Endodermal cell (in vitro differentiated cells): ENCODE measurements at regions not wholly inside any gene's neighbourhood (a gene's known extent, or its start where the extent isn't known, plus 50 kb on each side); places are given as distances from the start of the nearest gene placed in this dataset.
"Not testable (repeated sequence)": the region's sequence is repeated elsewhere in the genome, so short reads cannot be mapped to it uniquely, and the experiment has no call there.

Source experiments
- DNase-seq: peaks from one replicate; pipeline ENCODE4 v3.0.0-alpha.2; 2017
- H3K27ac ChIP-seq: 2 replicates; pipeline ENCODE4 v1.5.1; 2013; ENCODE audit warnings: mild to moderate bottlenecking, low read depth, low read length, moderate library complexity
- H3K27me3 ChIP-seq: 2 replicates; pipeline ENCODE4 v1.6.1; 2013; ENCODE audit warnings: mild to moderate bottlenecking, low read length, moderate library complexity; ENCODE audit not compliant: insufficient read depth, control insufficient read depth, poor library complexity, severe bottlenecking
- H3K36me3 ChIP-seq: 2 replicates; pipeline ENCODE4 v1.7.0; 2013; ENCODE audit warnings: mild to moderate bottlenecking, low read length, moderate library complexity; ENCODE audit not compliant: control insufficient read depth, insufficient read depth
- H3K4me1 ChIP-seq: one replicate; pipeline ENCODE4 v1.7.0; 2013; ENCODE audit warnings: low read length; ENCODE audit not compliant: control insufficient read depth, insufficient read depth
- H3K4me3 ChIP-seq: 2 replicates; pipeline ENCODE4 v1.5.1; 2013; ENCODE audit warnings: mild to moderate bottlenecking, low read length, moderate library complexity
- H3K9ac ChIP-seq: 2 replicates; pipeline ENCODE4 v1.6.1; 2013; ENCODE audit warnings: mild to moderate bottlenecking, low read length, moderate library complexity; ENCODE audit not compliant: poor library complexity, severe bottlenecking; ENCODE audit errors: extremely low read depth
- H3K9me3 ChIP-seq: 2 replicates; pipeline ENCODE4 v1.6.1; 2013; ENCODE audit warnings: mild to moderate bottlenecking, low read length, moderate library complexity; ENCODE audit not compliant: control insufficient read depth
- H3K27ac Mint-ChIP-seq: 2 replicates; pipeline ENCODE4 v1.8.0; 2020; ENCODE audit warnings: mixed read lengths
- H3K27me3 Mint-ChIP-seq: 2 replicates; pipeline ENCODE4 v1.8.0; 2021; ENCODE audit warnings: mild to moderate bottlenecking, mixed read lengths; ENCODE audit not compliant: insufficient read depth
- H3K36me3 Mint-ChIP-seq: 2 replicates; pipeline ENCODE4 v1.8.0; 2020; ENCODE audit warnings: low read depth, mixed read lengths
- H3K4me1 Mint-ChIP-seq: 2 replicates; pipeline ENCODE4 v1.8.0; 2020; ENCODE audit warnings: mixed read lengths
- H3K4me3 Mint-ChIP-seq: 2 replicates; pipeline ENCODE4 v1.8.0; 2020; ENCODE audit warnings: mild to moderate bottlenecking, moderate library complexity, mixed read lengths
- H3K9me3 Mint-ChIP-seq: 2 replicates; pipeline ENCODE4 v1.8.0; 2020; ENCODE audit warnings: mild to moderate bottlenecking, mixed read lengths
- WGBS, 2 experiments: methylation state at CpG; one replicate each; pipeline versions ENCODE4 v1.1.5 to v1.1.7; 2013; ENCODE audit warnings: missing lambda C conversion rate in 2 of 2, mixed read lengths in 1 of 2; ENCODE audit not compliant: insufficient coverage in 1 of 2, insufficient read length in 1 of 2; 5-methylcytosine and 5-hydroxymethylcytosine counted together
- TF ChIP-seq, protein P1 (sequence below): fragments of 200-600 bp; sonication (generic); conservative IDR thresholded peaks from 2 replicates; pipeline ENCODE4 v1.5.0; 2021; ENCODE audit warnings: antibody characterized with exemption, mild to moderate bottlenecking

DNA sequence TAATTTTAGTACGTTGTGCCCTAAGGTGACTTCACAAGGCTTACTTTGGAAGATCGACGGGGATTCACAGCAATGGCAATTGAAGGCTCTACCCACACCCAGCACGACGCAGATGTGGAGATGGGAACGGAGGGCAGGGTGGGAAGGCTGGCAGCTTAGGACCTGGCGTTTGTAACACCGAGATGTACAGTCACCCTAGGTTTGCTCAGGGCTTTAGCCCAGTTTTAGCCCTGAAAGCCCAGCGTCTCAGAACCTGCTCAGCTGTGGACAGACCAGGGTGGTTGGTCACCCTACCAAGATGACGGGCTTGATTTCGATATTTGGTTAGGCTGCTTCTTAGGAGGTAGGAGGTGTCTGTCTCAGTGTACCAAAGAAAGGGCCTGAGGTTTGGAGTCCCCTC is 100.5 kb upstream of the MED13L start:
- Mint-ChIP-seq H3K36me3 (no peaks in the 10 kb centered on the region), H3K4me3 (no peak overlapping the region), H3K4me1 (peaks cover 44% of the 10 kb centered on the region), H3K27me3 (peaks cover 79% of the 10 kb centered on the region), H3K9me3 (no peaks in the 10 kb centered on the region), H3K27ac (no peak overlapping the region)
- no peak overlapping the region for H3K4me3 ChIP-seq
- no peaks in the 10 kb centered on the region for H3K36me3 ChIP-seq
- no peaks in the 10 kb centered on the region for H3K9me3 ChIP-seq
- H3K9ac ChIP-seq: no peak overlapping the region
- H3K4me1 ChIP-seq: peaks cover 15% of the 10 kb centered on the region
- H3K27ac ChIP-seq: no peak overlapping the region
- H3K27me3 ChIP-seq: peaks cover 38% of the 10 kb centered on the region
- DNase-seq: no peak
- 92 to 96% methylated on average over 6 to 11 of the region's 11 CpGs for WGBS, 2 experiments
- TF ChIP-seq, protein P1, sequence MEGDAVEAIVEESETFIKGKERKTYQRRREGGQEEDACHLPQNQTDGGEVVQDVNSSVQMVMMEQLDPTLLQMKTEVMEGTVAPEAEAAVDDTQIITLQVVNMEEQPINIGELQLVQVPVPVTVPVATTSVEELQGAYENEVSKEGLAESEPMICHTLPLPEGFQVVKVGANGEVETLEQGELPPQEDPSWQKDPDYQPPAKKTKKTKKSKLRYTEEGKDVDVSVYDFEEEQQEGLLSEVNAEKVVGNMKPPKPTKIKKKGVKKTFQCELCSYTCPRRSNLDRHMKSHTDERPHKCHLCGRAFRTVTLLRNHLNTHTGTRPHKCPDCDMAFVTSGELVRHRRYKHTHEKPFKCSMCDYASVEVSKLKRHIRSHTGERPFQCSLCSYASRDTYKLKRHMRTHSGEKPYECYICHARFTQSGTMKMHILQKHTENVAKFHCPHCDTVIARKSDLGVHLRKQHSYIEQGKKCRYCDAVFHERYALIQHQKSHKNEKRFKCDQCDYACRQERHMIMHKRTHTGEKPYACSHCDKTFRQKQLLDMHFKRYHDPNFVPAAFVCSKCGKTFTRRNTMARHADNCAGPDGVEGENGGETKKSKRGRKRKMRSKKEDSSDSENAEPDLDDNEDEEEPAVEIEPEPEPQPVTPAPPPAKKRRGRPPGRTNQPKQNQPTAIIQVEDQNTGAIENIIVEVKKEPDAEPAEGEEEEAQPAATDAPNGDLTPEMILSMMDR: no peak

DNA sequence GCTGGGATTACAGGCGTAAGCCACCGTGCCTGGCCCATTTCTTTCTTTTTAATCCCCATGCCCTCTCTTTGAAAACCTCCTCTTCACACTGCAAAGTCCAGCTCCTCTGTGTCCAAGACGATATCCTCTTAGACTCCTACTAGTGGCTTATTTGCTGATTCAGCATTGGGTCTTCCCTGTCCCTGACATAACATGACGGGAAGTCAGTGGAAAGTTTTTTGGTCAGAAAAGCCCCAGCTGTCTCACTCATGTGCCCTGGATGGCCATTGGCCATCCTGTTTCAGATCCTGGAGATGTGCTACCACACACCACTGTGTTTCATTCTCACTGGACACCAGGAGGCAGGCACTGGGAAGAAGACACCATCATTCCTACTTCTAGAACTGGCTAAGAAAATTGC is 102.6 kb upstream of the MED13L start:
- Mint-ChIP-seq H3K9me3 (no peaks in the 10 kb centered on the region), H3K27me3 (peaks cover 58% of the 10 kb centered on the region), H3K27ac (no peak overlapping the region), H3K36me3 (no peaks in the 10 kb centered on the region), H3K4me3 (no peak overlapping the region), H3K4me1 (peaks cover 47% of the 10 kb centered on the region)
- Histone ChIP-seq H3K4me3 (no peak overlapping the region), H3K4me1 (peaks cover 15% of the 10 kb centered on the region), H3K27me3 (peaks cover 24% of the 10 kb centered on the region), H3K9ac (no peak overlapping the region), H3K27ac (no peak overlapping the region), H3K9me3 (no peaks in the 10 kb centered on the region), H3K36me3 (no peaks in the 10 kb centered on the region)
- TF ChIP-seq, protein P1: no peak
- DNase-seq: no peak
- WGBS, 2 experiments: 96 to 100% methylated on average over 3 to 4 of the region's 4 CpGs

DNA sequence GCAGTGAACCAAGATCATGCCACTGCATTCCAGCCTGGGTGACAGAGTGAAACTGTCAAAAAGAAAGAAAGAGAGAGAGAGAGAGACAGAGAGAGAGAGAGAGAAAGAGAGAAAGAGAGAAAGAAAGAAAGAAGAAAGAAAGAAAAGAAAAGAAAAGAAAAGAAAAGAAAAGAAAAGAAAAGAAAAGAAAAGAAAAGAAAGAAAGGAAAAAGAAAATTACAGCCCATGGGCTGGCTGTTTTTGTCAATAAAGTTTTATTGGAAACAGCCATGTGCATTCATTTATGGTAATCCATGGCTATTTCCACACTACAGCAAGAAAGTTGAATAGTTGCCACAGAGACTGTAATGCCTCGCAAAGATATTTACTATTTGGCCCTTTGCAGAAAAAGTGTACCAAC is 103.2 kb upstream of the MED13L start:
- H3K9me3 Mint-ChIP-seq, H3K9me3 ChIP-seq, H3K27ac ChIP-seq, H3K36me3 ChIP-seq, H3K9ac ChIP-seq, DNase-seq, H3K27ac Mint-ChIP-seq, H3K4me3 Mint-ChIP-seq, H3K36me3 Mint-ChIP-seq: not testable (repeated sequence)
- H3K4me1 ChIP-seq: peaks cover 15% of the 10 kb centered on the region
- WGBS, 2 experiments: 89 to 91% methylated on average over 1 of the region's 1 CpG
- peaks cover 42% of the 10 kb centered on the region for H3K4me1 Mint-ChIP-seq
- peaks cover 24% of the 10 kb centered on the region for H3K27me3 ChIP-seq
- peaks cover 54% of the 10 kb centered on the region for H3K27me3 Mint-ChIP-seq
- peak overlapping the region; percentile 72 for H3K4me3 ChIP-seq

DNA sequence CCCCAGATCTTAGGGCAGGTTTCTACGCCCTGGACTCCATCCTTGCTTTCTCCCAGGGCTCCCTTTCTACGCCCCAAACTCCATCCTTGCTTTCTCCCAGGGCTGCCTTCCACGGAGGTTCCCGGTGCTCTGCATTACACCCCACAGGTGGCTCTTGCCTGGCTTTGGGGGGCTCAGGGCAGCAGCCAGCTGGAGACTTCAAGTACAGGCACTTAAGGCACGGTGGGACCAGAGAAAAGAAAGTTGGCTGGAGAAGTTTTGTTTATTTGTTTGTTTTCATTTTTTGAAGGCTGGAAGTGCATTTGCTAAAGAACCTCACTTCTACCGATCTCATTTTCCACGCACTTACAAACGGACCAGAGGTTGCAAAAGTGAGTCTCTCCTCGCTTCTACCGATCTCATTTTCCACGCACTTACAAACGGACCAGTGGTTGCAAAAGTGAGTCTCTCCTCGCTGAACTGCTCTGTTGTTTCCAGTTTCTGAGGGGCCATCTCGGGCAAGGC is 103.8 kb upstream of the MED13L start:
- Histone ChIP-seq H3K27ac (peak overlapping the region; percentile 86), H3K4me3 (peak overlapping the region; percentile 72)

More for the DNA sequence above, 103.8 kb upstream of the MED13L start:
- H3K4me3 Mint-ChIP-seq: peak overlapping the region; percentile 46
- peak; percentile 69 for DNase-seq
- Histone ChIP-seq H3K9me3 (no peaks in the 10 kb centered on the region), H3K9ac (peak overlapping the region; percentile 24), H3K27me3 (peaks cover 24% of the 10 kb centered on the region), H3K36me3 (no peaks in the 10 kb centered on the region), H3K4me1 (peaks cover 15% of the 10 kb centered on the region)
- H3K9me3 Mint-ChIP-seq: no peaks in the 10 kb centered on the region
- H3K27ac Mint-ChIP-seq: peak overlapping the region; percentile 12
- TF ChIP-seq, protein P1: no peak
- no peaks in the 10 kb centered on the region for H3K36me3 Mint-ChIP-seq
- peaks cover 39% of the 10 kb centered on the region for H3K4me1 Mint-ChIP-seq
- H3K27me3 Mint-ChIP-seq: peaks cover 54% of the 10 kb centered on the region
- 24 to 27% methylated on average over 10 to 14 of the region's 14 CpGs for WGBS, 2 experiments
